Superior temporal gyrus (tissue), 1 donor: ENCODE measurements at regions not wholly inside any gene's neighbourhood (a gene's known extent, or its start where the extent isn't known, plus 50 kb on each side); places are given as distances from the start of the nearest gene placed in this dataset.
"Not testable (repeated sequence)": the region's sequence is repeated elsewhere in the genome, so short reads cannot be mapped to it uniquely, and the experiment has no call there.

Experiments
- DNase-seq: peaks from one replicate; pipeline ENCODE4 v3.0.0-alpha.2; 2016; ENCODE audit errors: extremely low spot score

- no peak for DNase-seq
These were observed 114.5 kb downstream of the KLF5 start for GRCh38 chr13:73173279-73173811.

GRCh38 chr13:73171926-73172325 is 113.1 kb downstream of the KLF5 start:
- no peak for DNase-seq

GRCh38 chr13:73171271-73171682 is 112.5 kb downstream of the KLF5 start:
- DNase-seq = no peak

GRCh38 chr13:73169971-73170370 is 111.2 kb downstream of the KLF5 start:
- no peak for DNase-seq

- no peak for DNase-seq
These were observed 110.2 kb downstream of the KLF5 start for GRCh38 chr13:73168953-73169401.

- DNase-seq = no peak
These were observed 109.6 kb downstream of the KLF5 start for GRCh38 chr13:73168226-73168952.

- DNase-seq = no peak
These were observed 108.4 kb downstream of the KLF5 start for GRCh38 chr13:73167028-73167820.

GRCh38 chr13:73166204-73166603 is 107.4 kb downstream of the KLF5 start:
- no peak for DNase-seq

- no peak for DNase-seq
These were observed 104.4 kb downstream of the KLF5 start for GRCh38 chr13:73162912-73163911.

GRCh38 chr13:73160371-73161031 is 101.7 kb downstream of the KLF5 start:
- DNase-seq = not testable (repeated sequence)

GRCh38 chr13:73158851-73159250 is 100.0 kb downstream of the KLF5 start:
- no peak for DNase-seq

- DNase-seq = no peak
These were observed 98.2 kb downstream of the KLF5 start for GRCh38 chr13:73157031-73157430.

- no peak for DNase-seq
These were observed 87.9 kb downstream of the KLF5 start for GRCh38 chr13:73146707-73147106.

- no peak for DNase-seq
These were observed 83.3 kb downstream of the KLF5 start for GRCh38 chr13:73142071-73142470.

GRCh38 chr13:73141292-73141771 is 82.5 kb downstream of the KLF5 start:
- DNase-seq = no peak

- no peak for DNase-seq
These were observed 82.0 kb downstream of the KLF5 start for GRCh38 chr13:73140801-73141200.

- no peak for DNase-seq
These were observed 80.1 kb downstream of the KLF5 start for GRCh38 chr13:73138638-73139491.

- no peak for DNase-seq
These were observed 79.5 kb downstream of the KLF5 start for GRCh38 chr13:73138276-73138637.

- no peak for DNase-seq
These were observed 78.0 kb downstream of the KLF5 start for GRCh38 chr13:73136776-73137175.

- DNase-seq = no peak
These were observed 74.7 kb downstream of the KLF5 start for GRCh38 chr13:73133531-73133930.
